HG03064 (cell line): ENCODE measurements at regions not wholly inside any gene's neighbourhood (a gene's known extent, or its start where the extent isn't known, plus 50 kb on each side); places are given as distances from the start of the nearest gene placed in this dataset.
A peak's percentile ranks its signal among the peaks of the same experiment; 100 is the strongest.
"Not testable (repeated sequence)": the region's sequence is repeated elsewhere in the genome, so short reads cannot be mapped to it uniquely, and the experiment has no call there.

Source experiments
- ATAC-seq: cut with Tn5 transposase; IDR thresholded peaks from one replicate; pipeline ENCODE4 v1.9.1; 2021; ENCODE audit warnings: low read depth; ENCODE audit not compliant: unreplicated experiment

DNA sequence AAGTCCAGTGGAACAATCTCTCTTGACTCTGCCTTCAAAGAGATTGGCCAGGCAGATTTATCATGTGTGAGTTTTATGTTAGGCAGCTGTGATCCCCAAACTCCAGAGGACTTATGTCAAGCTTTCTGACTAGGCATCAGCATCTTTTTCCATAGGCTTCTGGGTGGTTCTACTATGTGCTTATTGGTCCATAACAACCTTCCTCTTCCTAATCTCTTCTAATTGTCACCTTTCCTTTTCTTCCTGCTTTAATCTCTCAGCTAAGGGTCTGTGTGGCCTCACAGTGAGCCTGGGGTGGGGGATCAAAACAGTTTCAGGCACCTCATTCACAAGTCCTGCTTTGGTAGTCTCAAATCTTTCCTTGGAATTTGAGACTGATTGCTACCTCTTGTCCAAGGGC is 170.9 kb upstream of the CHD1 start:
- no peak for ATAC-seq

DNA sequence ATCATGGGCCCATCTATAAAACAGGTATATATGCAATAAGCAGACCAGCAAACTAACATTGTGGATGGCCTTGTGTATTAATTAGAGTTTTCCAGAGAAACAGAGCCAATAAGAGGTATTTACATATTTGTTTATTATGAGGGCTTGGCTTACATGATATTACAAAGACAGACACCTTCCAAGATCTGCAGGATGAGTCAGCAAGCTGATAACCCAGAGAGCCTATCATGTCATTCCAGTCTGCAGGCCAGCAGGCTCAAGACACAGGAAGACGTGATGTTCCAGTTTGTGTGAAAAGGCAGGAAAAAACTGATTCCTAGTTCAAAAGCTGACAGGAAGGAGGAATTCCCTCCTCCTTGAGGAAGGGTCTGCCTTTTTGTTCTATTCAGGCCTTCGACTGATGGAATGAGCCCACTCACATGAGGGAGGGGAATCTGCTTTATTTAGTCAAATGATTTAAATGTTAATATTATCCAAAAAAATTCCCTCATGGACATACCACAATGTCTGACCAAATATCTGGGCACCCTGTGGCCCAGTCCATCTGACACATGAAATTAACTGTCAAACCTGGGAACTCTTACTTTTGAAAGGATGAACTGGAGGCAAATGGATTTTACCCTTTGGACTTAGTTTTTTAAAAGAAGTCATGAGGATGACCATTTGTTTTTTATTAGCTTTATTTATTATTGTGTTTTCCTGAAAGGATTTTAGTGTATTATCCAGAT is 161.2 kb upstream of the CHD1 start:
- ATAC-seq = no peak

DNA sequence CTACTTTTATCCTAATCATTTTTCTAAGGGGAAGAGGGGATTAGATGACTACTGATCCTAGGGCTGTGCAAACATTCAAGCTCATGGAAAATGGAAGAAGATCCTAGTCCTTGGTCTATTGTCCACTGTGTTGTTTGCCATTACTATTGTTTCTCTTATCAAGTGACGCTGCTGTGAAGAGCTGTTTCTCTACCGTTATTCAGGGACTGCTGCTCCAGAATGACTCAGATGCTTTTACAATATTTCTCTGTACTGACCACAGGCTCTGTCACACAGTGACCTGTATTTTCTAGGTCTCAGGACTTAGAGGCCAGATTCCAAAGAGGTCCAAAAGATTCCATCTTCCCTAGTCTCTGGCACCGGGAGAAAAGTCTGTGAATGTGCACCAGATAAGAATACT is 159.5 kb upstream of the CHD1 start:
- ATAC-seq = no peak

DNA sequence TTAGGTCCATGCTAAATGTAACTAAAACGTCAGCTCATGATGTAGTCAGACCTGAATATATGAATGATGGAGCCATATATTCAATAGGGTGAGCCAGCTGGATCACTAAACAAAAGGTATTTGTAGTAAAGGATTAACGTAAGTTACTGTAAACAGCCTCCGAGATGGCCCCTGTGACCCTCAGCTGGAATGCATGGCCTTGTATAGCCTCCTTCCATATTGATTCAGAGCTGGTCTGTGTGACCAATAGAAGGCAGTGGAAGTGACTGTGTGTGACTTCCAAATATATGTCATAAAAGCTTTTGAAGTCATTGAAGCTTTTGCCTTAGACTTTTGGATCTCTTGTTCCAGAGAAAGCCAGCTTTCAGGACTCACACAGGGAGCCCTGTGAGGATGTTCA is 154.4 kb upstream of the CHD1 start:
- no peak for ATAC-seq

DNA sequence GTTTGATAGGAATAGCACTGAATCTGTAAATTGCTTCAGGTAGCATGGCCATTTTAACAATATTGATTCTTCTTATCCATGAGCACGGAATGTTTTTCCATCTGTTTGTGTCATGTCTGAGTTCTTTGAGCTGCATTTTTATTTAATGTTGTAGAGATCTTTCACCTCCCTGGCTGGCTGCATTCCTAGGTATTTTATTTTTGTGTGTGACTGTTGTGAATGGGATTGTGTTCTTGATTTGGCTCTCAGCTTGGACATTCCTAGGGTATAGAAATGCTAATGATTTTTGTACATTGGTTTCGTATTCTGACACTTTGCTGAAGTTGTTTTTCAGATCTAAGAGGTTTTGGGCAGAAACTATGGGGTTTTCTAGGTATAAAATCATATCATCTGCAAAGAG is 152.9 kb upstream of the CHD1 start:
- no peak for ATAC-seq

DNA sequence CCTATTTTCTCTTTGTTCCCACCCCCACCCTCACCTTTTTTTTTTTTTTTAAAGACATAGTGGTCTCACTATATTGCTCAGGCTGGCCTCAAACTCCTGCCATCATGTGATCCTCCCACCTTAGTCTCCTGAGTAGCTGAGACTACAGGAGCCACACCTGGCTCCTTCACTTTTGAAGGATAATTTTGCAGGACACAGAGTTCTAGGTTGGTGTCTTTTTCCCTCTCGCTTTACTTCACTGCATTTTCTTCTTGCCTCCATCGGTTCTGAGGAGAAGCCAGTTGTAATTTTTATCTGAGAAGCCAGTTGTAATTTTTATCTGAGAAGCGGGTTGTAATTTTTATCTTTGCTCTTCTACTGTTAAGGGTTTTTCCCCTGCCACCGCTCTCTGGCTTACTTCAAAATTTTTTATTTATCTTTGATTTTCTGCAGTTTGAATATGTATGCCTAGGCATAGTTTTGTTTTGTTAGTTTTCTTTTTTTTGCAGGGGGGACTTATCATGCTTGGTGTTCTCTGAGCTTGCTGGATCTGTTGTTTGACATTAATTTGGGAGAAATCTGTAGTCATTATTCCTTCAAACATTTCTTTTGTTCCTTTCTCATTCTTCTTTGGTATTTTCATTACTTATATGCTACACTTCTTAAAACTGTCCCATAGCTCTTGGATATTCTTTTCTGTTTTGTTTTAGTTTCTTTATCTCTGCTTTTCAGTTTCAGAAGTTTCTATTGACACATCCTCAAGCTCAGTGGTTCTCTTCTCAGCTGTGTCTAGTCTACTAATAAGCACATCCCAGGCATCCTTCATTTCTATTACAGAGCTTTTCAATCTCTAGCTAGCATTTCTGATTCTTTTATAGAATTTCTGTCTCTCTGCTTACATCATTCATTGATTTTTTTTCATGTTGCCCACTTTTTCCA is 148.2 kb upstream of the CHD1 start:
- peak; percentile 73 for ATAC-seq

DNA sequence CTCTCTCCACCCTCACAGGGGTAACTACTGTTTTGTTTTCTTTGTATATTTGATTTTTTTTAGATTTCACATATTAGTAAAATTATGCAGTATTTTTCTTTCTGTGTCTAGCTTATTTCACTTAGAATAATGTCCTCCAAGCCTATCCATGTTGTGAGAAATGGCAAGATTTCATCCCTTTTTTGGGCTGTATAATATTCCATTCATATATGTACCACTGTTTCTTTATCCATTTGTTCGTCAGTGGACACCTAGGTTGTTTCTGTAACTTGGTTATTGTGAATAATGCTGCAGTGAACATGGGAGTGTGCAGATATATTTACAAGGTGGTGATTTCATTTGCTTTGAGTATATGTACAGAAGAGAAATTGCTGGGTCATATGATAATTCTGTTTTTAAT is 144.0 kb upstream of the CHD1 start:
- ATAC-seq = no peak

DNA sequence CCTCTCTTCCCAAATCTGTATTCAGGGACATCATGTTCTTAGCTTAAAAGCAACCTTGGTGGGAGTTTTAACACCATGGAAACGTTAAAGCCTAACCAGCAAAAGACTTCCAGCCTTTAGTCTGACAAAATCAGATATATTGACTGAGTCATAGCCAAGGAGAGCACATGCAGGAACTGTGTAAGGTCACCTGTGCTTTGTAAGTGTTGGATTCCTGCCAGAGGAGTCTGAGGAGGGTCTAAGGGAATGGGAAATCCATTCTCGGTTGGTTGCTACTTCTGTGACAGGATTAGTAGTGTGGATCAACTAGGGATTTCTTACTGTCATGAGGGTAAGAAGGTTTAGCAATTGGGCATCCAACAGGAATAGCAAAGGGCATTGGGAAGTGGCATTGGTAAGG is 142.0 kb upstream of the CHD1 start:
- no peak for ATAC-seq

DNA sequence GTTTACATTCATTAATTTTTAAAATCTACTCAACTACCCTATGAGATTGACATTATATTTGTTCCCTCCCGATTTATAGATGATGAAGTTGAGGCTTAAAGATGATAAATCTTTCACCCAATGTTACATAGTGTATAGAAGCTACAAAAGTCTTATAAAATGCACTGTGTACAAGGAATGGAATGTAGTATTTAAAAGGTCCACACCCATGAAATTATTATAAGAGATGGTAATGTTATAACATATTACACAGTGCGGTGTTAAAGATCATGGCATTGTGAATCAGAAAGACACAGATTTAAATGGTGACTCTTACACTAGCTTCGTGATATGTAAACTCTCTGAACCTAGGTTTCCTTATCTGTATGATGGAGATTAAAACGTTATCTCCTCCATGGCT is 141.6 kb upstream of the CHD1 start:
- no peak for ATAC-seq

DNA sequence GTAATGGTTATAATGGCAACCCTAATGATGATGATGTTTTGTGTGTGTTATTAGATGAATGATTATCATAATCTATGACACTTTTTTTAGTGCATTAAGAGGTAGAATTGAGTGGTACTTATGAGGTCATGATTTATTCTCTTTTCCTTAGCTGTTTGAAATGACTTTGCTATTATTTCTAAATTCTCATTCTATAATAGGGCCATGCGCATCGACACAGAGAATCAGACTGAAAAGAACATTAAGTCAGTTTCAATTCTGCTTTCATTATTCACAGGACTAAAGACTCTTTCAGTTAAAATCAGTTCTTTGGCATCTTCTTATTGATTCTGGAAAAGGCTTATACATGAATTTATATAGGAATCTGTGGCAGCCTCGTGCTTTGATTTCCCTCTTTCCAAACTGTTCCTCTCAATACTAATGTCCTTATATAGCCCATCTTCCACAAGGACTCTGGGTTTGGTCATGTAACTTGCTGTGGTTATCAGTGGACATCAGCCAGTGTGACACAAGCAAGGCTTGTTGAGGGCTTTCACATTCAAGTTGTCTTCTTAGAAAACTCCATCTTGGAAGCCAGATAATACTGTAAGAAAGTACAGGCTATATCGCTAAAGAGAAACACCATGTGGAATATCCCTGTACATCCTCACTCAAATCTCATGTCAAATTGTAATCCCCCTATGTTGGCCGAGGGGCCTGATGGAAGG is 140.3 kb upstream of the CHD1 start:
- ATAC-seq = peak; percentile 90

DNA sequence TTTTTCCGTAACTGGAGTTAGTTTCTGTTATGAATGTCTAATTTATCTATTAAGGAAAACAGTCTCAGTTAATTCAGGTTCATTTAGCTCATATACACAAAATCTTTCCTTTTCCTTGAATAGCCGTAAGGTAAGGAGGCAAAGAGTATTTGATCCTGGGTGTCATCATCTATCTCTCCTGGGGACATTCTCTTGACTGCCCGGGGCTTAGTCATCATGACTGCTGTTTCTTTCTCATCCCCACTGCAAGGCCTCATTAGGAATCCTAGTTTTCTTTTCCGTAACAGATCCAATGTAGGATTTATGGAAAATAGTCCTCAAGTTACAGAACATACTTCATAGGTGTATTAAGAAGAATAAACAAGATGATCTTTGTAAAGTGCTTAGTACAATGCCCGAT is 134.9 kb upstream of the CHD1 start:
- ATAC-seq = no peak

DNA sequence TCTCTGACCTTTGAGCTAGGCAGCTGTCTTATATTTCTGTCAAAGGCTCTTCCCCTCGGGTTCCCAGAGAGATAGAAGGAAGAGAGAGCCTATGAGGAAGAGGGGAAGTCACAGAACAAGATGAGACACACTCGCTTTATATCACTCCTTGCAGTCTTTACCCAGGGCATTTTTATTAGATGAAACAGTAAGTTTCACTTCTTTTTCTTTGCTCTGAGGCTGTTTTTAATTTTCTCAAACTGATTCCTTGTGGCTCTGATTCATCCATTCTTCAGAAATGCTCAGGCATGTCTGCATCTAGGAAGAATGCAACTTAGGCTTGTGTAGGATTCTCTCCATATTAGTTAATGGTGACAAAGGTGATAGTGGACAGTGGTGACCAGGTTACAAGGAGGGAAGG is 132.9 kb upstream of the CHD1 start:
- ATAC-seq = no peak

DNA sequence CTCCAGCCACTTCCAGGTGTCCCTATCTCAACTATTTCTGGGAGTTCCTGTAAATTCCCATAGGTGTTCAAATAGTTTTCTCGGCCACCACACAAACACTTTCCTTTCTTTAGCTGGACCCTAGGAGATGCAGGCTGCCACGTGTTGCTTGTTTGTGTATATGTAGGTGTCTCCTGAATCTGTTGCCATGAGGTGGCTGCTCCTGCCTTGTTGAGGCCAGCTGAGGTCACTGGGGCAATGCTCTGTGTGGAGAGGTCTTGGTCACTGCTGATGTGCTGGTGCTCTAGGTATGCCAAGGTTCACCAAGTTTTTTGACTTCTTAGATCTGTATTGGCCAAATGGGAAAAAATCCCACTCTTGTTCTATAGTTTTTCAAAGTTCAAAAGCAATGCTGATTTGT is 132.5 kb upstream of the CHD1 start:
- ATAC-seq = no peak

DNA sequence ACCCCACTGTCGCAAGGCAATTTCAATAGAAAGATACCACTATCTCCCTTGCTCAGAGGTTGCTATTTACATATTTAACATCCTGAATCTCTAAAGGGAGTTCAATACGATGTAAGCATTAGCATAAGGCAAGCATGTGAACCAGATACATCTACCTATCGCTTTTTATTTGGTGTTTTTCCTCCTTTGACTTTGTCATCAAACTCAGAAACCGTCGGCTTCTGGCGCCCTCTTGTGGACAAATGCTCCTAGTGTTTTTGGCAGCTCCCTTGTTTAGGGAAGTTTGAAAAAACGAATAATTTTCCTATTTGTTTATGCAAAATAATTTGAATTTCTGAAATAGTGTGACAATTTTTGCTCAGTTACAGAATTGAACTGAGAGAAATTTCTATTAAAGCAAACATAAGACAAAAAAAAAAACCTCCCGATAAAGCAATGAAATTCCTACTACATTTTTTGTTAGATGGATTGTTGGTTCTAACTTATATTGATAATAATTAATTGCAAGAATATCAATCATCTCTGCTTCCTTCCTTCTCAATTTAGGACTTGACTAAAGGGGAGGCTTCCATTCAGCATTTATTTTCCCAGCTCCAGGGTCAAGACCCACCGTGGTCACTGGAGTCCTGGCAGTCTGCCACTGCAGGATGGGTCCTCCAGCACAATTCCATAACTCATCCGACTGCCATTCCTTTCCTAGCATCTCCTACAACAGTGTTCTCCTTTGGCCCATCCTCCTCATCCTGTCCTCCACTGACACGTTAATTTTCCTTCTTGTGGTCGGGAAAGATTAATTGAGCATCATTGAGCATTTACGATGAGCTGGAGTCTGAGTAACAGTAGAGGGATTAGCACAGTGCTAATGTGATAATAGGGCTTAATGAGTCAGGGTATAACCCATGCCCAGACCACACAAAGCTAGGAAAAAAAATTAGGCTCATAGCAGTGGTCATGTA is 131.8 kb upstream of the CHD1 start:
- peak; percentile 68 for ATAC-seq

DNA sequence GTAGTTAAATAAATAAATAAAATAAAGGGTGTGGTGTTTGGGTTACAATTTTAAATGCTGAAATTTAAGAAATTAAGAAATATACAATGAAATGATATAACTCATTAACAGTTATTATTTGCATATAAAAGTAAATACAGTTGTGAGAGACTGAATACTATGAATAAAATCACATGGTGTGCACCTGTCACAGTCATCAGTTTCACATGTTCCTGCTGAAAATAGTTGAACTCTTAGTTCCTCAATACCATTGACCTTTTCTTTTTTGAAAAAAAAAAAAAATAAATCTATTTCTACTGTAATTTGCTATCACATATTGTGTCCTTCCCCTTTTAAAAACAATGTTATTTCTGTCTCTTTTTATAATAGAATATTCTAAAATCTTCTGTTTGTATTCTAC is 130.9 kb upstream of the CHD1 start:
- ATAC-seq = peak; percentile 65

DNA sequence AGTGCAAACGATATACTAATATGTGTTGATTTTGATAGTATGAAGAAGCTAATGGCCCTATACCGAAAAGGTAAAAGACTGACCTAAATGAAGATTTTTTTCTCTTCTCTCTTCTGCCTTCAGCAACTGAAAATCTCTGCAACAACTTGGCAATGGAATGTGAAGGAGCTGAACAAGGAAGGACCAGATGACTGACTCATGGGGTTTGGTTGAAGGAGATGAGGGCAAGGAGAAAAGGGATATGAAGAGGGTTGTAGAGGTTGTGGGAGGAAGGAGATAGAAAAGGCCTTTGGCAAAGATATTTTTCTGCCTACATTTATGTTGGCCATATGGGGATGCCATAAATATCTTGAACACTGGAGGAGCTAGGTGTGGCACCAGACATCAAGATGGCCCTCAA is 129.7 kb upstream of the CHD1 start:
- ATAC-seq = no peak

DNA sequence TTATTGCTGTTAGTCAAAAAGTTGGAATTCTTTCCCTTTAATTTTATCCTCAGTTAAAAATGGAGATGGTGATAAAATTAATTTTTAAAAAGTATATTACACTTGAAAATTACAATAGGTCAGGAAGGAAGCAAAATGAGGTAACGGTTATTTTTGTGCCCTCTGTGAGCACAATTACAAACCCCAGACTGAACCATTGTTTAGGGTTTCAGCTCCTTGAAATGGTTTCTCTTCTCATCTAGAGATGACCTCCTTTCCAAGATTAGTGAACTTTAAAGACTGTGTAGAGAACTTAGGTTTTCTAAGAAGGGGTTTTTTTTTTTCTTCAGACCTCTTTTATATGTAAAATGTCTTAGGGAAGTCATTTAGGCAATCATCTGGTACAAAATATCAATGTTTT is 126.2 kb upstream of the CHD1 start:
- ATAC-seq = no peak

DNA sequence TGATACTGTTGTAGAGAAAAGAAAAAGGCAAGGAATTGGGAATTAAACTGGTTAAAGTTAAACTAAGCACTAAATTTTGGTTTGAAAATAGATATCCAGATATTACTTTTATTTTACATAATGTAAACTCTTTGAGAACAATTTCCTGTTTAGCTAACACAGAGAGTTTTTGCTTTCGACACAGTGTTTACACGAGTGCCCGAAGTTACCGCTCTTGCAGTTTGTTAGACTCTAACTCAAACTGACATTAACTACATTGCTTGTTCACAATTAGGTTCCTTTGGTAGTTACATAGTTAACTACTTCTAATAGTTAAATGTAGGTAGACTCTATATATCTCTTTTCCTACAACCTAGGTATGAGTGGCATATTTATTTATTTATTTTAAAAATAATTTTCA is 117.1 kb upstream of the CHD1 start:
- no peak for ATAC-seq

DNA sequence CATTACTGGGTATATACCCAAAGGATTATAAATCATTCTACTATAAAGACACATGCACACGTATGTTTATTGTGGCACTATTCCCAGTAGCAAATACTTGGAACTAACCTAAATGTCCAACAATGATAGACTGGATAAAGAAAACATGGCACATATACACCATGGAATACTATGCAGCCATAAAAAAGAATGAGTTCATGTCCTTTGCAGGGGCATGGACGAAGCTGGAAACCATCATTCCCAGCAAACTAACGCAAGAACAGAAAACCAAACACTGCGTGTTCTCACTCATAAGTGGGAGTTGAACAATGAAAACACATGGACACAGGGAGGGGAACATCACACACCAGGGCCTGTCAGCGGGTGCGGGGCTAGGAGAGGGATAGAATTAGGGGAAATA is 114.5 kb upstream of the CHD1 start:
- not testable (repeated sequence) for ATAC-seq

DNA sequence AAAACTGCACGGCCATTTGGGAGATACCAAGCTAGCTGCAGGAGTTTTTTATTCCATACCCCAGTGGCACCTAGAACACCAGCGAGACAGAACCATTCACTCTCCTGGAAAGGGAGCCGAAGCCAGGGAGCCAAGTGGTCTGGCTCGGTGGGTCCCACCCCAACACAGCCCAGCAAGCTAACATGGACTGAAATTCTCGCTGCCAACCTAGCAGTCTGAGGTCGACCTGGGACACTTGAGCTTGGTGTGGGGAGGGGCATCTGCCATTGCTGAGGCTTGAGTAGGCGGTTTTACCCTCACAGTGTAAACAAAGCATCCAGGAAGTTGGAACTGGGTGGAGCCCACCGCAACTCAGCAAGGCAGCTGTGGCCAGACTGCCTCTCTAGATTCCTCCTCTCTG is 108.9 kb upstream of the CHD1 start:
- no peak for ATAC-seq
